Cardiac muscle cell (in vitro differentiated cells and primary cell): ENCODE measurements at regions not wholly inside any gene's neighbourhood (a gene's known extent, or its start where the extent isn't known, plus 50 kb on each side); places are given as distances from the start of the nearest gene placed in this dataset.

Experiments
- DNase-seq, 2 donors: peaks; one replicate each; pipeline versions ENCODE4 v3.0.0 to v3.0.0-alpha.2; 2010 to 2017; ENCODE audit warnings: low read depth in 1 of 2, low spot score in 1 of 2
- H3K27ac ChIP-seq: fragments of 200-600 bp; sonication (generic); 2 replicates; pipeline ENCODE4 v1.5.1; 2016
- H3K27me3 ChIP-seq: fragments of 200-600 bp; sonication (generic); 2 replicates; pipeline ENCODE4 v1.6.0; 2016; ENCODE audit warnings: control low read depth
- H3K36me3 ChIP-seq: fragments of 200-600 bp; sonication (generic); 2 replicates; pipeline ENCODE4 v1.5.1; 2016; ENCODE audit warnings: control low read depth
- H3K4me1 ChIP-seq: fragments of 200-600 bp; sonication (generic); 2 replicates; pipeline ENCODE4 v1.8.1; 2017; ENCODE audit warnings: low read depth, mild to moderate bottlenecking, mixed run types
- H3K4me3 ChIP-seq: fragments of 200-600 bp; sonication (generic); 2 replicates; pipeline ENCODE4 v1.5.1; 2016; ENCODE audit warnings: mild to moderate bottlenecking
- H3K9me3 ChIP-seq: fragments of 200-600 bp; sonication (generic); 2 replicates; pipeline ENCODE4 v1.5.1; 2017; ENCODE audit warnings: low read depth, mild to moderate bottlenecking, control low read depth
- CTCF ChIP-seq: IDR thresholded peaks from 2 replicates; pipeline ENCODE4 v1.5.1; 2012; ENCODE audit warnings: low read depth, mild to moderate bottlenecking, low read length

- no peak overlapping the region for H3K4me3 ChIP-seq
- H3K27me3 ChIP-seq = no peaks in the 10 kb centered on the region
- peaks cover 2% of the 10 kb centered on the region for H3K9me3 ChIP-seq
- no peaks in the 10 kb centered on the region for H3K4me1 ChIP-seq
- DNase-seq = no peak
- H3K27ac ChIP-seq = no peak overlapping the region
- no peaks in the 10 kb centered on the region for H3K36me3 ChIP-seq
- no peak for TF ChIP-seq CTCF
These were observed 200.5 kb downstream of the GXYLT1 start for GRCh38 chr12:41944216-41944615.

- H3K27me3 ChIP-seq = no peaks in the 10 kb centered on the region
- H3K4me3 ChIP-seq = no peak overlapping the region
- H3K4me1 ChIP-seq = no peaks in the 10 kb centered on the region
- peaks cover 2% of the 10 kb centered on the region for H3K9me3 ChIP-seq
- TF ChIP-seq CTCF = no peak
- H3K27ac ChIP-seq = no peak overlapping the region
- H3K36me3 ChIP-seq = no peaks in the 10 kb centered on the region
- no peak for DNase-seq
These were observed 201.0 kb downstream of the GXYLT1 start for GRCh38 chr12:41943671-41944070.

GRCh38 chr12:41942354-41942753 lies 202.3 kb downstream of the GXYLT1 start:
- Histone ChIP-seq H3K27me3 (no peaks in the 10 kb centered on the region), H3K27ac (no peak overlapping the region), H3K4me3 (no peak overlapping the region), H3K4me1 (no peaks in the 10 kb centered on the region), H3K9me3 (peaks cover 2% of the 10 kb centered on the region), H3K36me3 (no peaks in the 10 kb centered on the region)
- TF ChIP-seq CTCF = no peak
- DNase-seq = no peak

- no peaks in the 10 kb centered on the region for H3K4me1 ChIP-seq
- no peaks in the 10 kb centered on the region for H3K36me3 ChIP-seq
- TF ChIP-seq CTCF = no peak
- H3K27me3 ChIP-seq = no peaks in the 10 kb centered on the region
- H3K27ac ChIP-seq = no peak overlapping the region
- DNase-seq = no peak
- no peak overlapping the region for H3K4me3 ChIP-seq
- peaks cover 2% of the 10 kb centered on the region for H3K9me3 ChIP-seq
These were observed 203.6 kb downstream of the GXYLT1 start for GRCh38 chr12:41941079-41941478.

- H3K36me3 ChIP-seq = no peaks in the 10 kb centered on the region
- no peak overlapping the region for H3K27ac ChIP-seq
- H3K4me1 ChIP-seq = no peaks in the 10 kb centered on the region
- no peaks in the 10 kb centered on the region for H3K27me3 ChIP-seq
- TF ChIP-seq CTCF = no peak
- H3K4me3 ChIP-seq = no peak overlapping the region
- no peak for DNase-seq
- H3K9me3 ChIP-seq = peaks cover 2% of the 10 kb centered on the region
These were observed 204.1 kb downstream of the GXYLT1 start for GRCh38 chr12:41940571-41940970.

- DNase-seq = no peak
- Histone ChIP-seq H3K4me1 (peaks cover 11% of the 10 kb centered on the region), H3K27ac (no peak overlapping the region), H3K4me3 (no peak overlapping the region), H3K36me3 (no peaks in the 10 kb centered on the region), H3K27me3 (no peaks in the 10 kb centered on the region), H3K9me3 (no peaks in the 10 kb centered on the region)
- TF ChIP-seq CTCF = no peak
These were observed 208.3 kb downstream of the GXYLT1 start for GRCh38 chr12:41936333-41936732.
